CD4-positive, alpha-beta T cell (primary cell): ENCODE measurements at regions not wholly inside any gene's neighbourhood (a gene's known extent, or its start where the extent isn't known, plus 50 kb on each side); places are given as distances from the start of the nearest gene placed in this dataset.

Experiments used
- ATAC-seq: fragments of 200-7000 bp; cut with Tn5 transposase; one replicate; pipeline ENCODE4 v1.10.0; 2022; ENCODE audit warnings: mild to moderate bottlenecking; ENCODE audit not compliant: poor library complexity
- CTCF ChIA-PET: fragments of 350-600 bp; sonication (Branson Sonifier 250); formaldehyde crosslinking; loops from one replicate; lab custom pipeline; 2021; ENCODE audit warnings: antibody characterized with exemption, inconsistent platforms; lab: Charles Lee
- POLR2A ChIA-PET: fragments of 350-600 bp; sonication (Branson Sonifier 250); formaldehyde crosslinking; loops from one replicate; lab custom pipeline; 2021; ENCODE audit warnings: antibody characterized with exemption, inconsistent platforms; lab: Charles Lee
- DNase-seq, 14 experiments: peaks; one replicate each; pipeline ENCODE4 v3.0.0-alpha.2; 2013 to 2020; ENCODE audit warnings: mixed read lengths in 2 of 14
- H3K27ac ChIP-seq, 2 donors: one replicate each; pipeline versions ENCODE4 v1.5.1 to v1.7.0; 2013; ENCODE audit warnings: low read length in 2 of 2, low read depth in 1 of 2, mild to moderate bottlenecking in 1 of 2
- H3K27me3 ChIP-seq, 2 experiments: 1 replicate in 1 of 2; 2 replicates in 1 of 2; pipeline versions ENCODE4 v1.6.1 to v1.7.0; 2013; ENCODE audit warnings: low read length in 2 of 2, control low read depth in 1 of 2, mild to moderate bottlenecking in 1 of 2, moderate library complexity in 1 of 2; ENCODE audit not compliant: insufficient read depth in 2 of 2, control insufficient read depth in 1 of 2
- H3K36me3 ChIP-seq: one replicate; pipeline ENCODE4 v1.6.1; 2013; ENCODE audit warnings: low read length, control low read depth; ENCODE audit not compliant: insufficient read depth
- H3K4me1 ChIP-seq: one replicate; pipeline ENCODE4 v1.6.1; 2013; ENCODE audit warnings: low read length, control low read depth; ENCODE audit not compliant: insufficient read depth
- H3K4me3 ChIP-seq: one replicate; pipeline ENCODE4 v1.5.1; 2013; ENCODE audit warnings: mild to moderate bottlenecking, low read length, moderate library complexity
- H3K9me3 ChIP-seq, 2 experiments: 1 replicate in 1 of 2; 2 replicates in 1 of 2; pipeline versions ENCODE4 v1.6.1 to v1.7.0; 2013; ENCODE audit warnings: low read length in 2 of 2, mild to moderate bottlenecking in 2 of 2, control low read depth in 1 of 2, moderate library complexity in 1 of 2; ENCODE audit not compliant: control insufficient read depth in 1 of 2, insufficient read depth in 1 of 2
- H3K27ac Mint-ChIP-seq: one replicate; pipeline ENCODE4 v1.8.0; 2020; ENCODE audit warnings: mixed read lengths
- H3K27me3 Mint-ChIP-seq: one replicate; pipeline ENCODE4 v1.8.0; 2021; ENCODE audit warnings: mixed read lengths
- H3K36me3 Mint-ChIP-seq: one replicate; pipeline ENCODE4 v1.8.0; 2021; ENCODE audit warnings: low read depth, mixed read lengths
- H3K4me1 Mint-ChIP-seq: one replicate; pipeline ENCODE4 v1.8.0; 2021; ENCODE audit warnings: low read depth, mixed read lengths
- H3K4me3 Mint-ChIP-seq: one replicate; pipeline ENCODE4 v1.8.0; 2020; ENCODE audit warnings: mild to moderate bottlenecking, mixed read lengths
- H3K9me3 Mint-ChIP-seq: one replicate; pipeline ENCODE4 v1.8.0; 2020; ENCODE audit warnings: mixed read lengths
- intact Hi-C, 2 experiments: fragments of 100-400 bp; cut with DNase I in 1 of 2; cut with micrococcal nuclease in 1 of 2; formaldehyde crosslinking; loops; one replicate each; pipeline versions ENCODE4 v1.15.1 to v1.9.0; 2023 to 2025; cut with DNase I, micrococcal nuclease
- TF ChIP-seq, protein P1 (sequence below): fragments of 200-600 bp; IDR thresholded peaks from one replicate; pipeline ENCODE4 v1.8.0; 2022; ENCODE audit warnings: antibody characterized with exemption, mild to moderate bottlenecking

DNA sequence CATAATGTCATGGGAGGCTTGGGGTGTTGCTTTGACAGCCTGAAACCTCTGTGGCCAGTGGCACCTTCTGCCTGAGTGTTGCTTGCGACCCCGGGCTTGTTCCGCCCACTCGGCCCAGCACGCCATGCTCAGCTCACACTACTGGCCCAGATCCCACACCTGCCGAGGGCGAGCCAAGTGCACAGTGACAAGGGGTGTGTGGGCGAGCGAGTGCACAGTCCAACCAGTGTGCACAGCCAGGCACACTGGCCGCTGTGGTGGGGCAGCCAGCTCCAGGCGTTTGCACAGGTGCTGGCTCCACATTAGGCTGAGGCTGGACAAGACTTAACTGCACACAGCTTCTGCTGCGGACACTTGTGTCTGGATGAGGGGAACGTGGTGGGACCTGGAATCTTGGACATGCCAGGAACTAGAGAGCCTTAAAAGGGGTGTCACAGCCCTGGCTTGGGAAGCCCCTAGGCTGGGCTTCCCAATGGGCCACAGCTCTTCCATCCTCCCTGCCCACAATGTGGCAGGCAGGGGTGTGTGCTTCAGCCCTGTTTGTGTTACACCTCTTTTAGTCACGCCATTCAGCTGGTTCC lies 609.2 kb upstream of the FOXG1 start:
- no peak for ATAC-seq
- intact Hi-C loops: no loop called here
- no peak overlapping the region for H3K4me3 Mint-ChIP-seq
- Histone ChIP-seq H3K36me3 (no peaks in the 10 kb centered on the region), H3K9me3 (peaks cover 0 to 25% of the 10 kb centered on the region in 2 experiments), H3K4me3 (no peak overlapping the region), H3K27ac (no peak overlapping the region), H3K4me1 (no peaks in the 10 kb centered on the region), H3K27me3 (no peaks in the 10 kb centered on the region)
- ChIA-PET POLR2A (no interaction called here), CTCF (no interaction called here)
- no peaks in the 10 kb centered on the region for H3K27me3 Mint-ChIP-seq
- H3K4me1 Mint-ChIP-seq: no peaks in the 10 kb centered on the region
- TF ChIP-seq, protein P1, sequence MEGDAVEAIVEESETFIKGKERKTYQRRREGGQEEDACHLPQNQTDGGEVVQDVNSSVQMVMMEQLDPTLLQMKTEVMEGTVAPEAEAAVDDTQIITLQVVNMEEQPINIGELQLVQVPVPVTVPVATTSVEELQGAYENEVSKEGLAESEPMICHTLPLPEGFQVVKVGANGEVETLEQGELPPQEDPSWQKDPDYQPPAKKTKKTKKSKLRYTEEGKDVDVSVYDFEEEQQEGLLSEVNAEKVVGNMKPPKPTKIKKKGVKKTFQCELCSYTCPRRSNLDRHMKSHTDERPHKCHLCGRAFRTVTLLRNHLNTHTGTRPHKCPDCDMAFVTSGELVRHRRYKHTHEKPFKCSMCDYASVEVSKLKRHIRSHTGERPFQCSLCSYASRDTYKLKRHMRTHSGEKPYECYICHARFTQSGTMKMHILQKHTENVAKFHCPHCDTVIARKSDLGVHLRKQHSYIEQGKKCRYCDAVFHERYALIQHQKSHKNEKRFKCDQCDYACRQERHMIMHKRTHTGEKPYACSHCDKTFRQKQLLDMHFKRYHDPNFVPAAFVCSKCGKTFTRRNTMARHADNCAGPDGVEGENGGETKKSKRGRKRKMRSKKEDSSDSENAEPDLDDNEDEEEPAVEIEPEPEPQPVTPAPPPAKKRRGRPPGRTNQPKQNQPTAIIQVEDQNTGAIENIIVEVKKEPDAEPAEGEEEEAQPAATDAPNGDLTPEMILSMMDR: no peak
- no peak for DNase-seq
- no peak overlapping the region for H3K27ac Mint-ChIP-seq
- H3K36me3 Mint-ChIP-seq: no peaks in the 10 kb centered on the region
- H3K9me3 Mint-ChIP-seq: peaks cover 7% of the 10 kb centered on the region

DNA sequence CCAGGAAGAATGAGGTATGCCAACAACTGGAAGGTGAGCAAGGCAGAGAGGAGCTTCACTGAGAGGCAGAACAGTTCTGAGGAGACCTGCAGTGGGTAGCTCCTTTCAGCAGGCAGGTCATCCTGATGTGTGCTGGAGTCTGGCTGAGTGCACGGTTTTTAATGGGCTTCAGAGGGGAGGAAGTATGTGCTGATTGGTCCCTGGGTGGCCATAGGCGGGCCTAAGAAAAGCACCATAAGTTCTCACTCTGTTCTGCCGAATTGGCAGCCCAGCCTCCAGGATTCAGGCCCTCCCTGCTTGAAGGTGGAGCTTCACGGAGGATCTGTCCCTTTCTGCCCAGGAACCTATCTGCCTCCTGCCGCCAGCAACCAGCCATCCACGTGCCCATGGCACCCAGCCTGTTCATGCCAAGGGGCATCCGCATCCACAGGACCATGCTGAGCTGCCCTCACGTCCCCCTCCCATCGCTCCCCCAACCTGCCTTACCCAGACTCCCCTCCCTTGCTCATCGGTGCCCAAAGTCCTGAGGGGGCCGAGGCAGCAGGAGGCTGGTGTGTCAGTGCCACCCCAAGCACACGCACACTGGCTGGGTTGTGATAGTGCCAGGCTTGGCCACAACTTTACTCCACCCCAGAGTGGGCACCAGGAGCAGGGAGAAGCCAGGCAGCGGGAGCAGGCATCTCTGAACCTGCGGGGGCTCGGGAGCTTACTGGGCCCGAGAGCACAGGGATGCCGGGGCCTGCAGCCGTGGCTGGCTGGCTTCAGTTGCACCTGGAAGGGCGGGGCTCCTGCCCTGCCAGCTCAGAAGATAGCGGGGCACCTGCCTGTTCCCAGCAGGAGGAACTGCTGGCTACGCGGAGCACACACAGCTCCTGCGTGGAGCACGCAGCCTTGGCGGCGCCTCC lies 608.4 kb upstream of the FOXG1 start:
- Histone ChIP-seq H3K27ac (no peak overlapping the region), H3K4me3 (no peak overlapping the region), H3K27me3 (no peaks in the 10 kb centered on the region), H3K4me1 (no peaks in the 10 kb centered on the region), H3K9me3 (peaks cover 0 to 25% of the 10 kb centered on the region in 2 experiments), H3K36me3 (no peaks in the 10 kb centered on the region)
- CTCF ChIA-PET: no interaction called here
- intact Hi-C loops: no loop called here
- H3K4me3 Mint-ChIP-seq: no peak overlapping the region
- POLR2A ChIA-PET: no interaction called here
- ATAC-seq (no peak), DNase-seq (no peak)
- no peaks in the 10 kb centered on the region for H3K27me3 Mint-ChIP-seq
- H3K9me3 Mint-ChIP-seq: peaks cover 6% of the 10 kb centered on the region
- H3K4me1 Mint-ChIP-seq: no peaks in the 10 kb centered on the region
- no peaks in the 10 kb centered on the region for H3K36me3 Mint-ChIP-seq
- TF ChIP-seq, protein P1: no peak
- no peak overlapping the region for H3K27ac Mint-ChIP-seq

DNA sequence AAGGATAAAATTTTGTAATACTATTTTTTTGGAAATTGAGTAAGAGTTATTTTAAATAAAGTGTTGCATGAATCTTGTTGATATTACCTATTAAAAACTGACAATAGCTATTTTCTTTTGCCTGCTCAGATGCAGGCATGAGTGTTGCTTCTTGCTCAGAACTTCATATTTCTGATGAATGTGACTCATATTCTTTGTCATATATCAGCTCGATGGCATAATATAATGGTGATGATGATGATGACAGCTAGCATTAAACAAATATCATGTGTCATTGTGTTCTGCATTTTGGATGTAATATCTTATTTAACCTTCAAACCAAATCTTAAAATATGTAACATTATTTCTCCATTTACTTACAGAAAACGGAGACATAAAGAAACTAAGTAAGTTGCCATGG lies 605.5 kb upstream of the FOXG1 start:
- peaks cover 0 to 25% of the 10 kb centered on the region in 2 experiments for H3K9me3 ChIP-seq
- H3K9me3 Mint-ChIP-seq: peaks cover 5% of the 10 kb centered on the region
- no peak overlapping the region for H3K27ac ChIP-seq
- H3K4me3 ChIP-seq: no peak overlapping the region
- H3K27me3 ChIP-seq: no peaks in the 10 kb centered on the region
- TF ChIP-seq, protein P1: no peak
- intact Hi-C loops: no loop called here
- DNase-seq (no peak), ATAC-seq (no peak)
- no peak overlapping the region for H3K27ac Mint-ChIP-seq
- CTCF ChIA-PET: no interaction called here
- POLR2A ChIA-PET: no interaction called here
- no peaks in the 10 kb centered on the region for H3K4me1 Mint-ChIP-seq
- no peak overlapping the region for H3K4me3 Mint-ChIP-seq
- no peaks in the 10 kb centered on the region for H3K36me3 Mint-ChIP-seq
- H3K4me1 ChIP-seq: no peaks in the 10 kb centered on the region
- H3K27me3 Mint-ChIP-seq: no peaks in the 10 kb centered on the region
- no peaks in the 10 kb centered on the region for H3K36me3 ChIP-seq
